OCI-LY1 (cell line): ENCODE measurements at regions not wholly inside any gene's neighbourhood (a gene's known extent, or its start where the extent isn't known, plus 50 kb on each side); places are given as distances from the start of the nearest gene placed in this dataset.

Source experiments
- CTCF ChIP-seq: fragments of 200-600 bp; sonication (generic), shearing (Covaris generic); IDR thresholded peaks from 2 replicates; pipeline ENCODE4 v1.5.1; 2017; ENCODE audit warnings: mild to moderate bottlenecking, antibody characterized with exemption, low read length, moderate library complexity, mixed read lengths
- EZH2 ChIP-seq: fragments of 200-600 bp; sonication (generic), shearing (Covaris generic); IDR thresholded peaks from 2 replicates; pipeline ENCODE4 v1.8.0; 2017; ENCODE audit warnings: borderline replicate concordance, mixed run types, mild to moderate bottlenecking, antibody characterized with exemption, low read length, moderate library complexity, mixed read lengths

- TF ChIP-seq CTCF (no peak), EZH2 (no peak)
These were observed 222.2 kb upstream of the MEF2C start for GRCh38 chr5:89105171-89105695.
